HCT116 (cell line): ENCODE measurements at regions not wholly inside any gene's neighbourhood (a gene's known extent, or its start where the extent isn't known, plus 50 kb on each side); places are given as distances from the start of the nearest gene placed in this dataset.

Source experiments
- ATAC-seq: fragments of 200-7000 bp; cut with Tn5 transposase; 2 replicates; pipeline ENCODE4 v1.9.1; 2020; ENCODE audit warnings: mild to moderate bottlenecking, moderate library complexity
- BruUV-seq: library from RNA; stranded (reverse); fragments of 400-500 nt; replicated peaks from 2 replicates; lab custom pipeline; 2021; lab: Mats Ljungman, UMichigan
- CTCF ChIA-PET: fragments of 300-600 bp; sonication (Branson Sonifier 250); formaldehyde crosslinking; loops from one replicate; lab custom pipeline; 2021; ENCODE audit warnings: antibody characterized with exemption; lab: Charles Lee
- POLR2A ChIA-PET: fragments of 300-600, 350-600 bp; sonication (Branson Sonifier 250); formaldehyde crosslinking; loops from one replicate; lab custom pipeline; 2021; ENCODE audit warnings: antibody characterized with exemption; lab: Charles Lee
- RAD21 ChIA-PET, 2 experiments: fragments of 300-600 bp; sonication (Branson Sonifier 250); formaldehyde crosslinking; loops; one replicate each; lab custom pipeline; 2023; ENCODE audit warnings: low total read pairs in 2 of 2; ENCODE audit not compliant: uncharacterized antibody in 2 of 2, unreplicated experiment in 2 of 2, low non-redundant PET in 1 of 2; lab: Charles Lee
- DNase-seq: peaks from one replicate; pipeline ENCODE4 v3.0.0-alpha.2; 2010; ENCODE audit warnings: low read depth, low spot score
- H2AFZ ChIP-seq: fragments of 200-600 bp; shearing (Covaris generic), sonication (generic); 2 replicates; pipeline ENCODE4 v1.6.1; 2017; ENCODE audit warnings: low read depth, mixed run types, mixed read lengths, antibody characterized with exemption, low read length; ENCODE audit not compliant: poor library complexity, severe bottlenecking
- H3K27ac ChIP-seq: 2 replicates; pipeline ENCODE4 v1.5.1; 2012; ENCODE audit warnings: low read depth, low read length
- H3K27me3 ChIP-seq: fragments of 200-600 bp; sonication (generic); 2 replicates; pipeline ENCODE4 v1.6.1; 2016; ENCODE audit warnings: mixed run types, low read length, mixed read lengths; ENCODE audit not compliant: insufficient read depth
- H3K36me3 ChIP-seq, 2 experiments: fragments of 200-500 bp in 1 of 2; fragments of 200-600 bp in 1 of 2; sonication (Bioruptor generic) in 1 of 2; sonication (generic) in 1 of 2; 2 replicates each; pipeline versions ENCODE4 v1.5.1 to v1.6.1; 2014 to 2016; ENCODE audit warnings: low read length in 2 of 2, inconsistent platforms in 1 of 2, mixed read lengths in 1 of 2, mixed run types in 1 of 2; ENCODE audit not compliant: insufficient read depth in 2 of 2, control insufficient read depth in 1 of 2
- H3K4me1 ChIP-seq, 2 experiments: fragments of 200-600 bp in 1 of 2; sonication (generic) in 1 of 2; 2 replicates each; pipeline versions ENCODE4 v1.5.1 to v1.6.1; 2012 to 2017; ENCODE audit warnings: low read length in 2 of 2, inconsistent platforms in 1 of 2, mild to moderate bottlenecking in 1 of 2, mixed read lengths in 1 of 2, mixed run types in 1 of 2, moderate library complexity in 1 of 2; ENCODE audit not compliant: insufficient read depth in 2 of 2, control insufficient read depth in 1 of 2
- H3K4me2 ChIP-seq: fragments of 200-600 bp; sonication (generic); 2 replicates; pipeline ENCODE4 v1.6.1; 2017; ENCODE audit warnings: mixed run types, low read length, mixed read lengths
- H3K4me3 ChIP-seq, 2 experiments: fragments of 200-600 bp in 1 of 2; sonication (generic) in 1 of 2; replicated peaks in 1 of 2; 2 replicates each; pipeline ENCODE4 v1.5.1; 2011 to 2016; ENCODE audit warnings: low read length in 2 of 2, control low read depth in 1 of 2, low read depth in 1 of 2, mild to moderate bottlenecking in 1 of 2, mixed read lengths in 1 of 2, mixed run types in 1 of 2
- H3K79me2 ChIP-seq: fragments of 200-600 bp; sonication (generic); 2 replicates; pipeline ENCODE4 v1.6.1; 2017; ENCODE audit warnings: mild to moderate bottlenecking, mixed run types, low read length, moderate library complexity, mixed read lengths; ENCODE audit not compliant: insufficient read depth
- H3K9ac ChIP-seq: fragments of 200-600 bp; sonication (generic); 2 replicates; pipeline ENCODE4 v1.6.1; 2016; ENCODE audit warnings: low read length, mixed read lengths
- H3K9me2 ChIP-seq: fragments of 200-600 bp; sonication (generic), shearing (Covaris generic); 2 replicates; pipeline ENCODE4 v1.6.1; 2017; ENCODE audit warnings: mixed run types, mild to moderate bottlenecking, moderate library complexity; ENCODE audit not compliant: insufficient read depth
- H3K9me3 ChIP-seq, 2 experiments: fragments of 200-500 bp in 1 of 2; fragments of 200-600 bp in 1 of 2; sonication (Bioruptor generic) in 1 of 2; sonication (generic) in 1 of 2; 2 replicates each; pipeline ENCODE4 v1.6.1; 2014 to 2017; ENCODE audit warnings: low read length in 2 of 2, mixed read lengths in 2 of 2, inconsistent platforms in 1 of 2, low read depth in 1 of 2, mild to moderate bottlenecking in 1 of 2, mixed run types in 1 of 2, moderate library complexity in 1 of 2; ENCODE audit not compliant: control insufficient read depth in 1 of 2, insufficient read depth in 1 of 2
- H4K20me1 ChIP-seq: fragments of 200-600 bp; sonication (generic), shearing (Covaris generic); 2 replicates; pipeline ENCODE4 v1.6.1; 2017; ENCODE audit warnings: mixed run types, mild to moderate bottlenecking, moderate library complexity; ENCODE audit not compliant: insufficient read depth
- CBX3 ChIP-seq: IDR thresholded peaks from 2 replicates; pipeline ENCODE4 v1.6.1; 2012; ENCODE audit warnings: low read depth
- ELF1 ChIP-seq: IDR thresholded peaks from 2 replicates; pipeline ENCODE4 v1.6.1; 2012; ENCODE audit warnings: low read depth, borderline replicate concordance
- EZH2 ChIP-seq: fragments of 200-600 bp; sonication (generic); IDR thresholded peaks from 2 replicates; pipeline ENCODE4 v1.6.1; 2017; ENCODE audit warnings: antibody characterized with exemption, mixed run types
- FOSL1 ChIP-seq: IDR thresholded peaks from 2 replicates; pipeline ENCODE4 v1.6.1; 2012; ENCODE audit warnings: low read depth
- POLR2A ChIP-seq: IDR thresholded peaks from 2 replicates; pipeline ENCODE4 v1.7.0; 2011; ENCODE audit warnings: borderline replicate concordance; ENCODE audit not compliant: insufficient read depth, insufficient read length; ENCODE audit errors: extremely low read depth
- POLR2AphosphoS5 ChIP-seq: IDR thresholded peaks from 2 replicates; pipeline ENCODE4 v1.6.1; 2011; ENCODE audit warnings: mild to moderate bottlenecking, low read depth, low read length, moderate library complexity
- RAD21 ChIP-seq: IDR thresholded peaks from 2 replicates; pipeline ENCODE4 v1.6.1; 2012; ENCODE audit warnings: low read depth, mild to moderate bottlenecking
- SP1 ChIP-seq: IDR thresholded peaks from 2 replicates; pipeline ENCODE4 v1.6.1; 2012; ENCODE audit warnings: low read depth
- TCF7L2 ChIP-seq: IDR thresholded peaks from 2 replicates; pipeline ENCODE4 v1.7.0; 2011; ENCODE audit warnings: borderline replicate concordance, inconsistent platforms; ENCODE audit not compliant: insufficient read depth, insufficient read length; ENCODE audit errors: extremely low read depth
- ZFX ChIP-seq: fragments of 450-650 bp; IDR thresholded peaks from 2 replicates; pipeline ENCODE4 v1.6.1; 2017
- ZNF274 ChIP-seq: fragments of 200-500 bp; sonication (Bioruptor generic); IDR thresholded peaks from 2 replicates; pipeline ENCODE4 v1.6.1; 2014; ENCODE audit warnings: mild to moderate bottlenecking, low read depth, low read length, inconsistent platforms
- intact Hi-C: fragments of 100-400 bp; cut with micrococcal nuclease; formaldehyde crosslinking; loops from 2 replicates; pipeline ENCODE4 v1.10.0; 2022
- TF ChIP-seq, protein P1 (sequence below), 3 experiments: fragments of 200-600 bp in 1 of 3; sonication (generic) in 1 of 3; IDR thresholded peaks in 2 of 3; conservative IDR thresholded peaks in 1 of 3; 2 replicates each; pipeline ENCODE4 v1.5.1; 2012 to 2017; ENCODE audit warnings: low read depth in 2 of 3, low read length in 2 of 3, antibody characterized with exemption in 1 of 3, borderline replicate concordance in 1 of 3, control low read depth in 1 of 3, mild to moderate bottlenecking in 1 of 3, mixed read lengths in 1 of 3, mixed run types in 1 of 3, moderate library complexity in 1 of 3; ENCODE audit not compliant: insufficient read depth in 1 of 3
- TF ChIP-seq, protein P2 (sequence below): IDR thresholded peaks from 2 replicates; pipeline ENCODE4 v1.6.1; 2012

DNA sequence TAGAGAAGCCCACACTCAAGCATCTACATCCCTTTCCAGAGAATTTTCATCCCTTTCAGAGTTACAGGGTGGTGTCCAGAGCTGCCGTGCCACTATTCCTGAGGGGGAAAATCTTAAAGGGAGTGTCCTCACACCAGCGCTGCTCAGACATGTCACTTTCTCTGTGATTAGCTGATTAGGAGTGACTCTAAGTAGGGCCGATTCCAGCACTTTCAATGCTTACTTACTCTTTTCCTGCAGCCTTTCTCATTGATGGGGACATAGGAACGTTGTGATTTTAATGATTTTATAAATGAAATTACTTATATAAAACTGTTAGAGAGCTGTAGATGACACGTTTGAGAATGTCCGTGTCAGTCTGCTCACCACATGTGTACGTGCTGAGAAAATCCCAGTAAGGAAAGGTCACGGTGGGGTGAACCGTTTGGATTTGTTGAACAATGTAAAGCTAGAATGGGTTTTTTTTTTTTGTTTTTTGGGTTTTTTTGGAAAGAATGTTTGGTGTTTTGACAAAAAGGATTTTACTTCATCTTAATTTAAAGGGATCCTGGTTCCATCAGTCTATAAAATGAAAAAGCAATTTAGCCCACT is 56.6 kb upstream of the SPATA13 start (continued):
- TF ChIP-seq, protein P1, sequence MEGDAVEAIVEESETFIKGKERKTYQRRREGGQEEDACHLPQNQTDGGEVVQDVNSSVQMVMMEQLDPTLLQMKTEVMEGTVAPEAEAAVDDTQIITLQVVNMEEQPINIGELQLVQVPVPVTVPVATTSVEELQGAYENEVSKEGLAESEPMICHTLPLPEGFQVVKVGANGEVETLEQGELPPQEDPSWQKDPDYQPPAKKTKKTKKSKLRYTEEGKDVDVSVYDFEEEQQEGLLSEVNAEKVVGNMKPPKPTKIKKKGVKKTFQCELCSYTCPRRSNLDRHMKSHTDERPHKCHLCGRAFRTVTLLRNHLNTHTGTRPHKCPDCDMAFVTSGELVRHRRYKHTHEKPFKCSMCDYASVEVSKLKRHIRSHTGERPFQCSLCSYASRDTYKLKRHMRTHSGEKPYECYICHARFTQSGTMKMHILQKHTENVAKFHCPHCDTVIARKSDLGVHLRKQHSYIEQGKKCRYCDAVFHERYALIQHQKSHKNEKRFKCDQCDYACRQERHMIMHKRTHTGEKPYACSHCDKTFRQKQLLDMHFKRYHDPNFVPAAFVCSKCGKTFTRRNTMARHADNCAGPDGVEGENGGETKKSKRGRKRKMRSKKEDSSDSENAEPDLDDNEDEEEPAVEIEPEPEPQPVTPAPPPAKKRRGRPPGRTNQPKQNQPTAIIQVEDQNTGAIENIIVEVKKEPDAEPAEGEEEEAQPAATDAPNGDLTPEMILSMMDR (IDR thresholded peaks at IDR 0.05 in 2 of 3, conservative IDR thresholded peaks at IDR 0.05 in 1 of 3; ENCODE audit: borderline replicate concordance in 1 of 3, insufficient read depth in 1 of 3, low read depth in 2 of 3, low read length in 2 of 3), result no peak

DNA sequence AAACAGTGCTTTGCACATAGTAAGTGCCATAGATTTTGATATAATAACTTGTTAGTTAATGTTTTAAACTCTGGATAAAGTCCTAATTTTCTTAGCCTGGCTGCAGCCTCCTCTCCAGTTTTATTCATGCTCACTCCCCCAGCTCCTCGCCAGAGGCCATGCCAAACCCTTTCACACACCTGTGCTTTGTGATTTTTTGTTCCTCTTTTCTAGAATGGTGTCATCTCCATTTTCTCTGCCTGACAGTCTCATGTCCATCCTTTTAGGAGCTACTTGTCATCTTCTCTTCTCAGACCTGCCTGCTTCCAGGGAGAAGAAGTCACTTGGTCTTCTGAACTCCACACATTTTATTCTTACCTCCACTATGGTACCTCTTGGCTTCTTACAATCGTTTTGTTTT is 55.8 kb upstream of the SPATA13 start:
- RAD21 ChIA-PET, result no interaction called here
- H3K4me2 ChIP-seq, result no peak overlapping the region
- no peak for TF ChIP-seq TCF7L2
- no peak for TF ChIP-seq CBX3
- no peak for TF ChIP-seq POLR2AphosphoS5
- POLR2A ChIA-PET, result no interaction called here
- no peaks in the 10 kb centered on the region for H3K9me2 ChIP-seq
- CTCF ChIA-PET, result no interaction called here
- no peak for ATAC-seq
- peaks cover 7% of the 10 kb centered on the region; the same call in 1 of the 2 replicates for H3K27me3 ChIP-seq
- no peaks in the 10 kb centered on the region for H4K20me1 ChIP-seq
- H3K27ac ChIP-seq, result no peak overlapping the region
- H3K9ac ChIP-seq, result no peak overlapping the region
- intact Hi-C loops, result no loop called here
- no peak for DNase-seq
- no peaks in the 10 kb centered on the region for H3K79me2 ChIP-seq
- no peaks in the 10 kb centered on the region; a peak in 1 of 4 replicates for H3K36me3 ChIP-seq
- no peaks in the 10 kb centered on the region for H3K9me3 ChIP-seq
- no peaks in the 10 kb centered on the region; a peak in 1 of 4 replicates for H3K4me1 ChIP-seq
- H3K4me3 ChIP-seq, result no peak overlapping the region
- no peak overlapping the region for H2AFZ ChIP-seq
- no TSS peak for BruUV-seq

DNA sequence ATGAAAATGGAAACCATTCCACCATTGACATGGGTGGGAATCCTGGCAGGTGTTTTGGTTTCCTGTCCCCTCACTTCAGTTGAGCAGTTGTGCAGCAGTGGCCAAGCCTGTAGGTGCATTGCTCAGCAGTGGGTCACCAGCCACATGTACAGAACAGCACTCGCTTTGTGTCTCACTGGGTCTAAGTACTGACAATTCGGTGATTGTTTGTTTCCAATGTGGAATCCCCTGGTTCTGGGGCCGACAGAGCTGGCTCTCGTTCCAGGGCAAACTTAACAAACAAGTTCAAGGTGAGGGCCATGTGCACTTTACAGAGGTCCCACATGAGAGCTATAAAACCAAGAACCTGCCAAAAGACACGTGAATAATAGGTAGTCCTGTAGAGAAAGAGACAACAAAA is 54.1 kb upstream of the SPATA13 start:
- ChIA-PET RAD21 (no interaction called here), POLR2A (interaction anchor here (0.6 kb wide), 1 partner anchor 54 kb away, joined by 5 read pairs; the partner anchor contains the start of gene SPATA13), CTCF (no interaction called here)
- Histone ChIP-seq H3K27me3 (no peaks in the 10 kb centered on the region), H3K9me2 (no peaks in the 10 kb centered on the region), H3K9ac (no peak overlapping the region), H3K79me2 (no peaks in the 10 kb centered on the region), H2AFZ (no peak overlapping the region), H3K36me3 (no peaks in the 10 kb centered on the region), H3K4me2 (no peak overlapping the region), H3K27ac (no peak overlapping the region), H4K20me1 (no peaks in the 10 kb centered on the region), H3K4me3 (no peak overlapping the region), H3K4me1 (no peaks in the 10 kb centered on the region; a peak in 1 of 4 replicates), H3K9me3 (no peaks in the 10 kb centered on the region)
- no peak for TF ChIP-seq FOSL1
- no peak for TF ChIP-seq SP1
- no peak for TF ChIP-seq ZNF274
- no peak for TF ChIP-seq EZH2
- TF ChIP-seq ZFX, result no peak
- TF ChIP-seq ELF1, result no peak
- no peak for TF ChIP-seq POLR2A
- no peak for TF ChIP-seq POLR2AphosphoS5
- no peak for TF ChIP-seq RAD21
- TF ChIP-seq, protein P2, sequence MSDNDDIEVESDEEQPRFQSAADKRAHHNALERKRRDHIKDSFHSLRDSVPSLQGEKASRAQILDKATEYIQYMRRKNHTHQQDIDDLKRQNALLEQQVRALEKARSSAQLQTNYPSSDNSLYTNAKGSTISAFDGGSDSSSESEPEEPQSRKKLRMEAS, result no peak
- DNase-seq (no peak), ATAC-seq (no peak)
- intact Hi-C loops, result no loop called here
- no TSS peak for BruUV-seq
